GM20000 (cell line): ENCODE measurements at regions not wholly inside any gene's neighbourhood (a gene's known extent, or its start where the extent isn't known, plus 50 kb on each side); places are given as distances from the start of the nearest gene placed in this dataset.

Experiments
- DNase-seq: peaks from one replicate; pipeline ENCODE4 v3.0.0; 2012; ENCODE audit warnings: low spot score
- TF ChIP-seq, protein P1 (sequence below): IDR thresholded peaks from 2 replicates; pipeline ENCODE4 v1.5.1; 2012; ENCODE audit warnings: mild to moderate bottlenecking, control low read depth; ENCODE audit errors: extremely low read depth, missing control alignments

DNA sequence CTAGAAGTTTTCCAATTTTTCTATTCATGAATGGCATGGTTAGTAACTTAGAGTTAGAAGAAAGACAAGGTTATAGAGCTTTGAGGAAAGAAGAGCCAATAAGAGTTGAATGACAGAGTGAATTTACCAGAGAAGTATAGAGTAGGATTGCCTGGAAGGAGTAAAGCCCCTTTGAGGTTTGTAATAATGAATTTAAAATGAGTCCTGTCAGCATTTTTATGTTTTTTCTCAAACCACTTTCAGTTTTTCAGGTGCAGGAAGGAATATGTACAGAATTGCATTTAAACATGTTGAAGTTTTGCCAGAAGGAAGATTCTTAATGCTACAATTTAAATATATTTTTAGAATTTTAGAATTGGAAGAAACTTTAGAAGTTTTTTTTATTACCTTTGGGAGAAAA is 408.3 kb downstream of the DSC3 start:
- DNase-seq: no peak
- TF ChIP-seq, protein P1, sequence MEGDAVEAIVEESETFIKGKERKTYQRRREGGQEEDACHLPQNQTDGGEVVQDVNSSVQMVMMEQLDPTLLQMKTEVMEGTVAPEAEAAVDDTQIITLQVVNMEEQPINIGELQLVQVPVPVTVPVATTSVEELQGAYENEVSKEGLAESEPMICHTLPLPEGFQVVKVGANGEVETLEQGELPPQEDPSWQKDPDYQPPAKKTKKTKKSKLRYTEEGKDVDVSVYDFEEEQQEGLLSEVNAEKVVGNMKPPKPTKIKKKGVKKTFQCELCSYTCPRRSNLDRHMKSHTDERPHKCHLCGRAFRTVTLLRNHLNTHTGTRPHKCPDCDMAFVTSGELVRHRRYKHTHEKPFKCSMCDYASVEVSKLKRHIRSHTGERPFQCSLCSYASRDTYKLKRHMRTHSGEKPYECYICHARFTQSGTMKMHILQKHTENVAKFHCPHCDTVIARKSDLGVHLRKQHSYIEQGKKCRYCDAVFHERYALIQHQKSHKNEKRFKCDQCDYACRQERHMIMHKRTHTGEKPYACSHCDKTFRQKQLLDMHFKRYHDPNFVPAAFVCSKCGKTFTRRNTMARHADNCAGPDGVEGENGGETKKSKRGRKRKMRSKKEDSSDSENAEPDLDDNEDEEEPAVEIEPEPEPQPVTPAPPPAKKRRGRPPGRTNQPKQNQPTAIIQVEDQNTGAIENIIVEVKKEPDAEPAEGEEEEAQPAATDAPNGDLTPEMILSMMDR: no peak

DNA sequence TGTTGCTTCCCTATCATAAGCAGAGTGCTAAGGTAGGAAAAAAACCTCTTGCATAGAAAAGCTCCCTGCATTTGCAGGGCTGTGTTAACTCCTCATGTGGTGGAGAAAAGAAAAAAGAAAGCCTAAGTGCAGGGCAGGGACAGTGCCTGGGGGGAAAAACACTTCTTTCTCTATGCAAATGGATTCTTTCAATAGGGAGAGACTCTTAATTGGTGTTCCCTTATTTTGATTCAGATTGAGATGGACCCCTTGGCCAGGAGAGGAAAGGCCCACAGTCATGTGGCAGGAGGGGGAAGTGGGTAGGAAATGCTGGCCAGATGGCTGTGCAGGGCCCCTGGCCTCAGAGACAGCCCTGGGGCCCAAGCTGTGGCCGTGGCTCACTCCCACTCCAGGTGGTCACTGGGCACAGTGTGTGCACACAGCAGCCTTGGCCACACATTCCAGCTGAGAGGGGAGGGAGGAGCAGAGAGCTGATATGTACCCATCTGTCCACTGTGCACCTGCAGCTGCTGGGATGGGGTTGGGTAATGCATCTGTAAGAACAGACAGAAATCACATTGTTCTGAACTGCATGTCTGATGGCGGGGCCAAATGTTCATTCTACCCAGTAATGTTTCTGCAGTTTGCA is 410.4 kb downstream of the DSC3 start:
- TF ChIP-seq, protein P1: no peak
- DNase-seq: no peak

DNA sequence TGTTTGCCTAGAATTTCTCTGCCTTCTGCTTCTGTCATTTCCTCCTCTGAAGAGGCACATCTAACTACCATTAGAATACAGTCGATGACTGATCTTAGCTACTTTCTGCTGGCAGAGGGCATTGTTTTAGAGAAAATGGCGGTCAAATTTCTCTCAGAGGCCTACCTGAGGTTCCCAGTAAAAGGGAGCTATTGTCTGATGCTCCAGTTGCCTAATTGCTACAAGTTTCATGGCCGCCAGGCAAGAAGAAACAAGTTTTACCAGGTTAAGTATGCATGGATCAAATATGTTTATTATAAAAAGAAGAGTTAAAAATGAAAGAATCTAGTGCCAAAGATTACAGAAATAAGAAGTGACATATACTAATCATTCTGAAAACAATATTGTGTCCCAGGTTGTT is 416.6 kb downstream of the DSC3 start:
- TF ChIP-seq, protein P1: no peak
- DNase-seq: no peak

DNA sequence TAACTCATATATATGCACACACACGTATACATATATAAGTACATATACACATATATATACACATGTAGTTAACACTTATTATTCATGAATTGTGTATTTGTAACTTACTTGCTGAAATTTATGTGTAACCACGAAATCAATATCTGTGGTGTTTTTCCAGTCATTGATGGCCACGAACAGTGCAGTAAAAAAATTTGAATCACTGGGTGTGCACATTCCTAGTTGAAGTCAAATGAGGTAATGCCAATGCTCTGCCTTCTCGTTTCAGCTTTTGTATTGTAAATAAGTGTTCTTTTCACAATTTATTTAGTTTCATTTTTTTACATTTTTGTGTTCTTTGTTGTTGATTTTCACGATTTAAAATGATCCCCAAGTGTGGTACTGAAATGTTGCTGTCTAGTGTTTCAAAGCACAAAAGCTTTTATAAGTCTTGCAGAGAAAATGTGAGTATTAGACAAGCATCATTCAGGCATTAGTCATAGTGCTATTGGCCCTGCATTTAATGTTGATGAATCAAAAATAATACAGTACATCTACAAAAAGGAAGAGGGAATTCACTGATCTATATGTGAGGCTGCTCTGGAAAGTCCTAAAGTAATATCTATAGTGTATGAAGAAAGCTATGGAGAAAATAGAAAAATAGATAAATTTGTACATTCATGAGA is 419.0 kb downstream of the DSC3 start:
- TF ChIP-seq, protein P1: no peak

DNA sequence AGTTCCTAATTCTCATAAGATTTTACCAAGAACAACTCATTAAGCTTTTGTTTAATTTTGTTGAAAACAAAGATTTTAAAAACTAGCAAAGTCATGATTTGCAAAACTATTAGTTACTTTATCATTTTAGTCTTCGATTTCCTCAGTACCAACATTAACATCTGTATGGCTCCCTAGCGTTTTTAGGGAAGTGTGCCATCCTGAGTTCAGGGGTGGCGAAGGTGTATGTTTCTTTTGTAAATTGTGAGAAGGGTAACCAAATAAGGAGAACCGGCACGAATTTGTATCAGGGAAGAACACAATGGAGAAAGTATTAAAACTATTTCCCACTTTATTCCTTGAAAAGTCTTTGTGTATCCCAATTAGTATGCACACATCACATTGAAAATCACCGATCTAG is 419.9 kb downstream of the DSC3 start:
- DNase-seq: no peak
- TF ChIP-seq, protein P1: no peak

More for the DNA sequence above, 419.0 kb downstream of the DSC3 start:
- no peak for DNase-seq

DNA sequence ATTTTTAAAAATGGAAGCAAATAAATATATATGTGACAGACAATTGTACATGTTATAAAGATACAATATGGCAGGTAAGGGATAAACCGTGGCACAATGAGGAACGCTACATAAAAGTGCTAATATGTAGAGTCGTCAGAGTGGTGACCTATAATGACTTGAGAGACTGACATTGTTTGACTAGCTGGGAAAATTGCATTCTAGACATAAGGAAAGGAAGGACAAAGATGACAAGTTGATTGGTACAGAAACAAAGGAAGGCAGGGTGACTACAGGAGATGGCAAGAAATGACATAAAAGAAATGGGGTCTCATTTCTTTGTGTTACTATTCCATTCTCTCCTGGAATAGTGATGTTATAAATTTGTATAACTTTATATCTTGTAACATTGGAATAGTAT is 420.4 kb downstream of the DSC3 start:
- TF ChIP-seq, protein P1: no peak
- no peak for DNase-seq

DNA sequence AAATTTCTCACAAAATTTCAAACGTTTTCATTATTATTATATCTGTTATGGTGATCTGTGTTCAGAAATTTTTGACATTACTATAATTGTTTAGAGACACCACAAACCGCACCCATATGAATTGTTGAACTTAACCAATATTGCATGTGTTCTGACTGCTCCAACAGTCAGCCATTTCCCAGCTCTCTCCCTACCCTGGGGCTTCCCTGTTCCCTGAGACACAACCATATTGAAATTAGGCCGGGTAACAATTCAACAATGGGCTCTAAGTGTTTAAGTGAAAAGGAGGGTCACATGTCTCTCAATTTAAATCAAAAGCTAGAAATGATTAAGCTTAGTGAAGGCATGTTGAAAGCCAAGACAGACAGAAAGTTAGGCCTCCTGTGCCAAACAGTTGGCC is 424.0 kb downstream of the DSC3 start:
- DNase-seq: no peak
- TF ChIP-seq, protein P1: no peak
